H1 (cell line): ENCODE measurements at regions not wholly inside any gene's neighbourhood (a gene's known extent, or its start where the extent isn't known, plus 50 kb on each side); places are given as distances from the start of the nearest gene placed in this dataset.

Experiments used
- CTCF ChIA-PET: fragments of 300-600 bp; sonication (Branson Sonifier 250); formaldehyde crosslinking; loops from one replicate; lab custom pipeline; 2021; ENCODE audit not compliant: partially characterized antibody; lab: Charles Lee
- POLR2A ChIA-PET: fragments of 300-600 bp; sonication (Branson Sonifier 250); formaldehyde crosslinking; loops from one replicate; lab custom pipeline; 2021; ENCODE audit warnings: inconsistent platforms; ENCODE audit not compliant: partially characterized antibody; lab: Charles Lee
- DNase-seq, 2 experiments: peaks; one replicate each; pipeline versions ENCODE4 v3.0.0 to v3.0.0-alpha.2; 2010 to 2022; ENCODE audit warnings: low spot score in 2 of 2, low read depth in 1 of 2, mixed read lengths in 1 of 2
- FAIRE-seq: peaks from 2 replicates; lab custom pipeline; 2011; peaks lifted over from hg19 to GRCh38; lab: Jason Lieb, UNC
- H2AFZ ChIP-seq: 2 replicates; pipeline ENCODE4 v1.8.1; 2012; ENCODE audit warnings: low read length, inconsistent platforms
- H2AK5ac ChIP-seq: 2 replicates; pipeline ENCODE4 v1.6.1; 2013; ENCODE audit warnings: low read depth, low read length
- H2BK120ac ChIP-seq: replicated peaks from 2 replicates; pipeline ENCODE3; 2013; ENCODE audit warnings: low read depth, low read length, inconsistent platforms
- H2BK12ac ChIP-seq: 2 replicates; pipeline ENCODE4 v1.6.1; 2013; ENCODE audit warnings: low read depth, low read length
- H2BK15ac ChIP-seq: 2 replicates; pipeline ENCODE4 v1.6.1; 2013; ENCODE audit warnings: low read length
- H2BK20ac ChIP-seq: 2 replicates; pipeline ENCODE4 v1.6.1; 2013; ENCODE audit warnings: low read length
- H2BK5ac ChIP-seq: 2 replicates; pipeline ENCODE4 v1.6.1; 2013; ENCODE audit warnings: low read depth, low read length
- H3K14ac ChIP-seq: 2 replicates; pipeline ENCODE4 v1.6.1; 2013; ENCODE audit warnings: inconsistent platforms; ENCODE audit not compliant: insufficient read length
- H3K18ac ChIP-seq: 2 replicates; pipeline ENCODE4 v1.6.1; 2013; ENCODE audit warnings: low read length; ENCODE audit errors: extremely low read depth
- H3K23ac ChIP-seq: 2 replicates; pipeline ENCODE4 v1.6.1; 2013; ENCODE audit warnings: inconsistent platforms; ENCODE audit not compliant: insufficient read length
- H3K23me2 ChIP-seq: 2 replicates; pipeline ENCODE4 v1.6.1; 2013; ENCODE audit warnings: low read depth, low read length
- H3K27ac ChIP-seq: 2 replicates; pipeline ENCODE4 v1.6.1; 2011; ENCODE audit warnings: low read depth, low read length, inconsistent platforms
- H3K27me3 ChIP-seq, 4 experiments: replicated peaks in 1 of 4; 1 replicate in 1 of 4; 2 replicates in 3 of 4; pipeline versions ENCODE4 v1.6.1 to v1.8.1; 2011 to 2013; ENCODE audit warnings: low read length in 3 of 4, mild to moderate bottlenecking in 3 of 4, inconsistent platforms in 2 of 4, mixed read lengths in 2 of 4, moderate library complexity in 1 of 4; ENCODE audit not compliant: control insufficient read depth in 3 of 4, insufficient read depth in 3 of 4; ENCODE audit errors: extremely low read depth in 1 of 4
- H3K36me3 ChIP-seq, 4 experiments: 2 replicates each; pipeline versions ENCODE4 v1.6.1 to v1.8.1; 2011 to 2013; ENCODE audit warnings: mild to moderate bottlenecking in 4 of 4, low read length in 3 of 4, moderate library complexity in 2 of 4, control low read depth in 1 of 4, inconsistent platforms in 1 of 4; ENCODE audit not compliant: insufficient read depth in 4 of 4, control insufficient read depth in 2 of 4
- H3K4ac ChIP-seq: replicated peaks from 2 replicates; pipeline ENCODE3; 2013; ENCODE audit warnings: low read length, low read depth, mixed read lengths, inconsistent platforms; ENCODE audit not compliant: insufficient read length
- H3K4me1 ChIP-seq, 4 experiments: replicated peaks in 1 of 4; 1 replicate in 1 of 4; 2 replicates in 3 of 4; pipeline versions ENCODE4 v1.6.1 to v1.8.1; 2011 to 2013; ENCODE audit warnings: low read length in 3 of 4, inconsistent platforms in 2 of 4, mixed read lengths in 1 of 4; ENCODE audit not compliant: insufficient read depth in 4 of 4, control insufficient read depth in 3 of 4
- H3K4me2 ChIP-seq, 2 experiments: 2 replicates each; pipeline versions ENCODE4 v1.6.1 to v1.8.1; 2011 to 2013; ENCODE audit warnings: low read depth in 2 of 2, low read length in 2 of 2, control low read depth in 1 of 2, inconsistent platforms in 1 of 2, mild to moderate bottlenecking in 1 of 2; ENCODE audit not compliant: insufficient read depth in 1 of 2
- H3K4me3 ChIP-seq, 4 experiments: fragments of 200-600, 300-600 bp in 1 of 4; sonication (generic), shearing (Covaris generic), sonication (Bioruptor Twin) in 1 of 4; 2 replicates each; pipeline versions ENCODE4 v1.5.1 to v1.8.1; 2011 to 2016; ENCODE audit warnings: low read length in 4 of 4, low read depth in 3 of 4, control low read depth in 2 of 4, inconsistent platforms in 2 of 4, mild to moderate bottlenecking in 2 of 4, mixed read lengths in 1 of 4, moderate library complexity in 1 of 4; ENCODE audit not compliant: insufficient read depth in 2 of 4; ENCODE audit errors: extremely low read depth in 1 of 4
- H3K56ac ChIP-seq: replicated peaks from 2 replicates; pipeline ENCODE3; 2013; ENCODE audit warnings: low read depth, mild to moderate bottlenecking, mixed read lengths, low read length, inconsistent platforms; ENCODE audit not compliant: insufficient read length
- H3K79me1 ChIP-seq: 2 replicates; pipeline ENCODE4 v1.6.1; 2013; ENCODE audit warnings: low read depth, low read length, control low read depth
- H3K79me2 ChIP-seq, 2 experiments: 2 replicates each; pipeline versions ENCODE4 v1.6.1 to v1.8.1; 2012 to 2013; ENCODE audit warnings: low read length in 2 of 2, mild to moderate bottlenecking in 2 of 2, inconsistent platforms in 1 of 2; ENCODE audit not compliant: insufficient read depth in 2 of 2, control insufficient read depth in 1 of 2
- H3K9ac ChIP-seq, 4 experiments: replicated peaks in 1 of 4; 1 replicate in 1 of 4; 2 replicates in 3 of 4; pipeline versions ENCODE4 v1.6.1 to v1.8.1; 2011 to 2013; ENCODE audit warnings: low read depth in 3 of 4, low read length in 3 of 4, control low read depth in 2 of 4, mild to moderate bottlenecking in 2 of 4, moderate library complexity in 2 of 4, inconsistent platforms in 1 of 4; ENCODE audit errors: extremely low read depth in 1 of 4
- H3K9me3 ChIP-seq, 2 experiments: 2 replicates each; pipeline versions ENCODE4 v1.6.1 to v1.8.1; 2012 to 2013; ENCODE audit warnings: mild to moderate bottlenecking in 2 of 2, moderate library complexity in 2 of 2, control low read depth in 1 of 2, inconsistent platforms in 1 of 2, low read depth in 1 of 2, low read length in 1 of 2, mixed read lengths in 1 of 2; ENCODE audit not compliant: insufficient read depth in 2 of 2
- H4K20me1 ChIP-seq, 2 experiments: replicated peaks in 1 of 2; 2 replicates each; pipeline versions ENCODE3 to v1.8.1; 2011 to 2013; ENCODE audit warnings: inconsistent platforms in 2 of 2, low read length in 2 of 2, mild to moderate bottlenecking in 1 of 2; ENCODE audit not compliant: insufficient read depth in 2 of 2, control insufficient read depth in 1 of 2
- H4K5ac ChIP-seq: 2 replicates; pipeline ENCODE4 v1.6.1; 2013; ENCODE audit warnings: low read length, low read depth, mixed read lengths, inconsistent platforms; ENCODE audit not compliant: insufficient read length
- H4K8ac ChIP-seq: 2 replicates; pipeline ENCODE4 v1.8.0; 2013; ENCODE audit warnings: mild to moderate bottlenecking, moderate library complexity, low read length, inconsistent platforms; ENCODE audit not compliant: insufficient read depth; ENCODE audit errors: extremely low read depth
- H4K91ac ChIP-seq: replicated peaks from 2 replicates; pipeline ENCODE3; 2013; ENCODE audit warnings: low read length, mixed read lengths, inconsistent platforms; ENCODE audit not compliant: insufficient read length
- BACH1 ChIP-seq: IDR thresholded peaks from 2 replicates; pipeline ENCODE4 v1.6.1; 2012; ENCODE audit warnings: low read length, improper control_type of control experiment
- CTBP2 ChIP-seq: IDR thresholded peaks from 2 replicates; pipeline ENCODE4 v1.7.0; 2011; ENCODE audit warnings: borderline replicate concordance, mild to moderate bottlenecking, moderate library complexity, mixed read lengths, low read length; ENCODE audit not compliant: insufficient read depth, insufficient read length
- EGR1 ChIP-seq: IDR thresholded peaks from 2 replicates; pipeline ENCODE4 v1.6.1; 2011; ENCODE audit warnings: low read depth, low read length, borderline replicate concordance
- GABPA ChIP-seq: IDR thresholded peaks from 2 replicates; pipeline ENCODE4 v1.6.1; 2011; ENCODE audit warnings: mild to moderate bottlenecking, low read length, moderate library complexity, borderline replicate concordance; ENCODE audit not compliant: insufficient read depth
- JUN ChIP-seq: IDR thresholded peaks from 2 replicates; pipeline ENCODE4 v1.6.1; 2011; ENCODE audit warnings: low read depth, mild to moderate bottlenecking, improper control_type of control experiment, low read length
- NANOG ChIP-seq: IDR thresholded peaks from 2 replicates; pipeline ENCODE4 v1.6.1; 2011; ENCODE audit warnings: low read length, low read depth, mild to moderate bottlenecking, inconsistent platforms; ENCODE audit not compliant: insufficient read depth, poor library complexity, severe bottlenecking
- SIN3A ChIP-seq, 2 experiments: IDR thresholded peaks in 1 of 2; conservative IDR thresholded peaks in 1 of 2; 2 replicates each; pipeline ENCODE4 v1.6.1; 2011 to 2012; ENCODE audit warnings: low read length in 2 of 2, improper control_type of control experiment in 1 of 2, low read depth in 1 of 2, mild to moderate bottlenecking in 1 of 2
- SP1 ChIP-seq: IDR thresholded peaks from 2 replicates; pipeline ENCODE4 v1.6.1; 2011; ENCODE audit warnings: low read depth, low read length
- TAF7 ChIP-seq: optimal IDR thresholded peaks from 2 replicates; pipeline ENCODE3; 2011; ENCODE audit warnings: low read depth, mild to moderate bottlenecking, inconsistent platforms, low read length, moderate library complexity, borderline replicate concordance
- WGBS, 2 experiments: shearing (Covaris generic) in 1 of 2; methylation state at CpG; one replicate each; pipeline versions ENCODE4 v1.1.6 to v1.1.7; 2013 to 2015; ENCODE audit warnings: low lambda C conversion rate in 2 of 2, mixed read lengths in 2 of 2, inconsistent platforms in 1 of 2, low coverage in 1 of 2, missing lambda C conversion rate in 1 of 2; ENCODE audit not compliant: insufficient replicate concordance in 2 of 2, insufficient coverage in 1 of 2, insufficient read length in 1 of 2; ENCODE audit errors: extremely low coverage in 1 of 2, missing lambda C conversion rate in 1 of 2; 5-methylcytosine and 5-hydroxymethylcytosine counted together
- TF ChIP-seq, protein P1 (sequence below): IDR thresholded peaks from 2 replicates; pipeline ENCODE4 v1.6.1; 2012; ENCODE audit warnings: inconsistent platforms

- Histone ChIP-seq H3K79me1 (no peaks in the 10 kb centered on the region), H3K9me3 (no peaks in the 10 kb centered on the region), H3K4me2 (no peak overlapping the region), H3K23me2 (no peaks in the 10 kb centered on the region; the same call in 1 of the 2 replicates), H3K56ac (no peak overlapping the region), H3K18ac (no peak overlapping the region), H2BK20ac (no peak overlapping the region), H2BK5ac (no peak overlapping the region), H2AK5ac (no peak overlapping the region), H2BK12ac (no peak overlapping the region), H4K5ac (no peak overlapping the region), H3K14ac (no peak overlapping the region), H3K27me3 (no peaks in the 10 kb centered on the region), H3K27ac (no peak overlapping the region), H4K91ac (no peak overlapping the region), H2BK15ac (no peak overlapping the region), H4K8ac (no peak overlapping the region), H3K4me1 (no peaks in the 10 kb centered on the region), H3K4me3 (no peak overlapping the region), H4K20me1 (no peaks in the 10 kb centered on the region), H3K9ac (no peak overlapping the region), H2BK120ac (no peak overlapping the region), H3K36me3 (no peaks in the 10 kb centered on the region), H2AFZ (no peak overlapping the region), H3K4ac (no peak overlapping the region), H3K79me2 (no peaks in the 10 kb centered on the region), H3K23ac (no peak overlapping the region)
- TF ChIP-seq BACH1: no peak
- no peak for TF ChIP-seq NANOG
- no peak for TF ChIP-seq SIN3A (conservative IDR thresholded peaks at IDR 0.05 in 1 of 2, IDR thresholded peaks at IDR 0.05 in 1 of 2; ENCODE audit: low read depth in 1 of 2, low read length in 2 of 2)
- no peak for TF ChIP-seq SP1
- TF ChIP-seq JUN: no peak
- TF ChIP-seq CTBP2: no peak
- TF ChIP-seq GABPA: no peak
- TF ChIP-seq, protein P1, sequence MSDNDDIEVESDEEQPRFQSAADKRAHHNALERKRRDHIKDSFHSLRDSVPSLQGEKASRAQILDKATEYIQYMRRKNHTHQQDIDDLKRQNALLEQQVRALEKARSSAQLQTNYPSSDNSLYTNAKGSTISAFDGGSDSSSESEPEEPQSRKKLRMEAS: no peak
- no peak for TF ChIP-seq EGR1
- no peak for TF ChIP-seq TAF7
- FAIRE-seq: no peak
- CTCF ChIA-PET: no interaction called here
- POLR2A ChIA-PET: no interaction called here
- no peak for DNase-seq
- WGBS, 2 experiments: 98% methylated on average over 3 of the region's 3 CpGs; no CpG with 5 or more reads in 1 of the 2 experiments
Observed at GRCh38 chr6:54595844-54596243, 250.7 kb upstream of the FAM83B start.
